ENCODE measurements at regions not wholly inside any gene's neighbourhood (a gene's known extent, or its start where the extent isn't known, plus 50 kb on each side); places are given as distances from the start of the nearest gene placed in this dataset.

DNA sequence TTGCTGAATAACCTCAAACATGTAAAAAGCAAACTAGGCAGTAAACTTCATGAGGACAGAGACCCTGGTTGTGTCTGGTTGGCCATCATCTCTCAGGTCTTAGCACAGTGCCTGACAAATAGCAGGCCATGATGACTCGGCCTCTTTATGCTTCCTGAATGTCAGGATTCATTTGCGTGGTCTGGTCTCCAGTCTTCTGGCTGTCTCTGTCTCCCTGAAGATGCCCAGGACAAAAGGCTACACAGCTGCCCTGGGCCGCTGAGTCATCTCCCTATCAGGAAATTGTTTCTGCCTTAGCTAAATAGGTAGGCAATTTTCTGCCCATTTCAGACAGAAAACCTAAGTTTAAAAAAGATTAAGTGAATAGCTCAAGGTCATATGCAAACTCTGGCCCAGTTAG is 84.1 kb upstream of the FNDC3A start:
- DNase-seq (ENCODE audit: low read depth) = no peak

GRCh38 chr13:48892053-48892687 is 83.5 kb upstream of the FNDC3A start:
- DNase-seq (ENCODE audit: low read depth) = no peak

- no peak for DNase-seq (ENCODE audit: low read depth)
Measured at GRCh38 chr13:48892688-48893075, 83.0 kb upstream of the FNDC3A start.

- no peak for DNase-seq (ENCODE audit: low read depth)
Measured at GRCh38 chr13:48896312-48896711, 79.4 kb upstream of the FNDC3A start.

DNA sequence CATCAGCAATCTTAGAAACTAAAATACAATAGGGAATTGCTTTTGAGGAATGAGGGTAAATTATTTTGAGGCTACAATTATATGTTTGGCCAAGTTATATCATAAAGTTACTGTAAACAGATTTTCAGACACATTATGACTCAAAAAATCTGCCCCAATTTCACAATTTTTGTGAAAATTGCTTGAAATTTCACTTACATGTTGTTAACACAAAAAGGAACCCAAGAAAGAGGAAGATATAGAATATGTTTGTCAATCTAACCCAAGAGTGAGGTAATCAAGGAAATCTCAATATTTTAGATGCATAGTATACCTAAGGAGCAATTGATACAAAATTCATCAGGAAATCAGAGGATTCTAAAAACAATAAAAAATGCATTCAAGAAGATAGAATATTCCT is 73.9 kb upstream of the FNDC3A start:
- DNase-seq (ENCODE audit: low read depth) = no peak

DNA sequence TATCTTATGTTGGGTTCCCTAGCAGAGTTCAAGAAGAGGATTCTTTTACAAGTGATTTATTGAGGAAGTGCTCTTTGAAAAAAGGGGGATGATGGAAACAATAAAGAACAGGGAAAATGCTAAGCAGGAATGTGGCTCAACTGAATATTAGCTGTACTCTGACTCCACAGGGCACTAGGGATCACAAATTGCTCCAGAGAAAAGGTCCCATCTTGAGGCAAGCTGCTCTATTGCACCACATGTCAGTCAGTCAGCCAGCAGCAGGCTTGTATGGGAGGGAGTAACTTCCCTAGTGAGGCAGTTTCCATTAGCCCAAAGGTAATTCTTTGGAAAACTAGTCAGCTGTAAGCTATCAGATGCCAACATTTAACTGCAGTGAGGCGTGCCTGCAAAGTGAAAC is 73.3 kb upstream of the FNDC3A start:
- no peak for DNase-seq (ENCODE audit: low read depth)

DNA sequence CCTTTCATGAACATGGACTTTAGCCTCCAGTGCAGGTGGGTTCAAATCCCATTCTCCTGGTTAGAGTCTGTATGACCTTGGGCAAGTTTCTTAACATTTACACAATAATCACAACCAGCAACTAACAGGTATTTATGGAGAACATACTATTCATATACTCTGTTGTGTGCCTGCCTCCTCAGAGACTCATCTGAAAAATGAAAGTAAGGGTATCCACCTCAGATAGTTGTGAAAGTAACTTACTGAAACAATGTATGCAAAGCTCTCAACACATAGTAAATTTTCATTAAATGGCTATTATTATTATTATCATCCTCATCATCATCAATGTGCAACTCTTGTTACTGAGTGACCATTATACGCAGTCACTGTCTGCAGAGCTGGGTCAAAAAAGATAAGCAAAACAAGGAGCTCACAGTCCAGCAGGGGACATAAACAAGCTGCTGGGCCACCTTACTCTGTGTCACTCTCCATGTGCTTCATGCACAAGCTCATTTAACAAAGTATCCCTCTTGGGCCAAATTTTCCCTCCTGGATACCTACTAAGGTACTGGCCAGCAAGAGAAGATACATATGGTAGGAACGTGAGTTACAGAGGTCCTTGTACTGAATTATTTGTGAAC is 70.9 kb upstream of the FNDC3A start:
- DNase-seq (ENCODE audit: low read depth) = no peak

DNA sequence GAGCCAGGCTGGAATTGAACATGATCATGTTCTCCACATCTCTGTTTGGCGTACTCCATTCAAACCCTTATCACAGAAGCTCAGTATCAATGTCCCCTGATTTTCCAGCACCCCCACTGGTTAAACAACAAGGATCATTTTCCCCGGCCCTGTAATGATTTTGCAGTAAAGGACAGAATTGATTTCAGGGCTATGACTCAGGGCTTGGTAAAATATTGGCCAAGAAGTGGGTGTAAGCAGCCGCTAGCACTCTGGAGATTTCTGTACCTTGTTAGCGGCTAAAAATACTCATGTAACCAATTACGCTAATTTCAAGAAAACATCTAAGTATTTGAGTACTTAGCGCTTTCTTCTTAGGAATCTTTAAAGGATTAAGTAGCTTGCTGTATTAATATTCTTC is 69.5 kb upstream of the FNDC3A start:
- DNase-seq (ENCODE audit: low read depth) = no peak

DNA sequence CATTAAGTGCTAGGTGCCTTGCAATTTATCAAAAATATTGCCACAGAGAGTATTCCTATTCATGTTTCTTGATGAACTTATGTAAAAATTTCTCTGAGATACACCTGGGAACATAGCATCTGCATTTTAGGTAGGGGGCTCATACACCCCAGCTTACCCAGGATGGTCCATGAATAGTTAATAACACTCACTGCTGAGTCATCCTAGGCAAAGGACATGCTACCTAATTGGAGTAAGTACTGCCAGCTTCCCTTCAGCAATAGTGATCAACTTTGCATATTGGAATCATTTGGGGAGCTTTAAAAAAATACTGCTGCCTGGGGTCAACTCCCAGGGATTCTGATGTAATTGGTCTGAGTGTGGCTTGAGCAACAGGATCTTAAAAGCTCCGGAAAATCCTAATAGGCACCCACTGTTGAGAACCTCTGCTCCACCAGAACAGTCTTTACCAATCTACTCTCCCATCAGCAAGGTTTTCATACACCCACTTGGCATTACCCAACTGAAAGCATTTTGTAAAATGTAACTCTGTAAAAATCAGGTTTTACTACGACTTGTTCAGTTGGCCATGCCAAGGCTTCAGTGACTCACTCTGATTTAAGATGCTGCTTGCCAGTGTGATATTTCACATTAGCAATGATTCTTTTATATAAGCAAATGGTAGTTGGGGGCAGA is 67.2 kb upstream of the FNDC3A start:
- no peak for DNase-seq (ENCODE audit: low read depth)

DNA sequence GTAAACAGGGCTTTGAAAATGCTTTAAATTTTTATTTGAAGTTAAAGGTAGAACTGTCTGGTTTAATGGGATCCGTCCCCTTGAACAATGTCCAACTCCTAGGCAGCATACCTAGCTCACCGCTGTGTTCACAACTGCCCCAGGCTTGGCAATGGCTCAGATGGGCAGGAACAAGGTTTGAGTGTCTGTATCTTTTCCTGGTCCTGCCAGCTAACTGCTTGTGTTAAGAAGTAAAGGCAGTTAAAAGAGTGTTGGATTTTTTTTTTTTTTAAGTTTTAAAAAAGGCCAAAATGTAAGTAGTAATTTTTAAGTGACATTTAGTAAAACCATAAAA is 66.7 kb upstream of the FNDC3A start:
- no peak for DNase-seq (ENCODE audit: low read depth)

DNA sequence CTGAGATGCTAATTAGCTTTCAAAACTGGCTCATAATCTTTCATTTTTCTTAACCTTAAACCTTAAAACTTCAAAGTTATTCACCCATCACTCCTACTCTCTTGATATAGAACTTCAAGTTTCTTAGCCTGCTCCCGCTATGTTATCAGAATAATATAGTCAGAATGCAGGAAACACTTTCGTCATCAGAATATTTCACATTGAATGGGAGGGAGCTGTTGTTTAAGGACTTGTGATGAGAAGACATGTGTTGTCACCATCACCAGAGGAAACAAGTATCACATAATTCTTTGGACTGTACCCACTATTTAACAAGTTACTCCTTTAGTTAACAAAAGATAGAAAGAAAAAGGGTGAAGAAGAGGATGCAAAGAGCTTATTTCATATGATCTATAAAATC is 65.0 kb upstream of the FNDC3A start:
- no peak for DNase-seq (ENCODE audit: low read depth)

GRCh38 chr13:48919751-48920150 is 56.0 kb upstream of the FNDC3A start:
- no peak for DNase-seq (ENCODE audit: low read depth)

DNA sequence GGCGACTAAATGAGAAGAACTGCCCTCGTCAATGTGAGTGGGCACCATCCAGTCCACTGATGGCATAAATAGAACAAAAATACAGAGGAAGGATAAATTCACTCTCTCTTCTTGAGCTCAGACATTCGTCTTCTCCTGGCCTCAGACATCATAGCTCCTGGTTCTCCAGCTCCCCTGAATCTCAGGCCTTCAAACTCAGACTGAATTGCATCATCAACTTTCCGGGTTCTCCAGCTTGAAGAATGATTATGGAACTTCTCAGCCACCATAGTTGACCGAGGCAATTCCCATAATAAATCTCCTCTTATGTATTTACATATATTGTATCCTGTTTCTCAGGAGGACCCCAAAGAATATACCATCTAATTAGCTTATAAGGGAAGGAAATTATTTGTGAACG is 55.0 kb upstream of the FNDC3A start:
- DNase-seq (ENCODE audit: low read depth) = no peak

- no peak for DNase-seq (ENCODE audit: low read depth)
Measured at GRCh38 chr13:48923376-48923775, 52.3 kb upstream of the FNDC3A start.

DNA sequence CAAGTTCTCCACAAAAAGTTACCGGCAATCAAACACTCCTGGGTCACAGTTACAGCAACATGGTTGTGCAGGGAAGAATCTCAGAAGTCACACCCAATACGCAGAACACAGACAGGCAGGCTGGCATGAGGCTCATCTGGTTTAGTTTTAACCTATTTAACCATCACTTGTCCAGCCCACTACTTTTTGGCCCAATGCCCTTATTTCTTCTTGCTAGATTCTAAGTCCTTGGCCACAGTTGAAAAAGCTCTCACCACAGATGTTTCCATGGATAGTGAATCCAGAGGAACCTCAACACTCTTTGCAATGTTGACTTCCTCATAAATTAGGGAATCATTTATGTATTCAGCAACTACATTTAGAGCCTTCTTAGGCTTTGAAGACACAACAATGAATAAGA is 50.7 kb upstream of the FNDC3A start:
- DNase-seq (ENCODE audit: low read depth) = no peak

Data from stimulated activated CD8-positive, alpha-beta memory T cell treated with anti-CD3 and anti-CD28 coated beads, Interleukin-7, amount 100 ng/mL, for 24 hours (primary cell).